NCI-H2196 (cell line): ENCODE measurements at regions not wholly inside any gene's neighbourhood (a gene's known extent, or its start where the extent isn't known, plus 50 kb on each side); places are given as distances from the start of the nearest gene placed in this dataset.
A peak's percentile ranks its signal among the peaks of the same experiment; 100 is the strongest.

ENCODE experiments used
- DNase-seq: peaks from one replicate; lab custom pipeline; 2025; ENCODE audit not compliant: unreplicated experiment; lab: John Stamatoyannopoulos, UW

- no peak for DNase-seq
Observed at GRCh38 chr2:172323256-172323655, 104.1 kb upstream of the ITGA6 start.

DNA sequence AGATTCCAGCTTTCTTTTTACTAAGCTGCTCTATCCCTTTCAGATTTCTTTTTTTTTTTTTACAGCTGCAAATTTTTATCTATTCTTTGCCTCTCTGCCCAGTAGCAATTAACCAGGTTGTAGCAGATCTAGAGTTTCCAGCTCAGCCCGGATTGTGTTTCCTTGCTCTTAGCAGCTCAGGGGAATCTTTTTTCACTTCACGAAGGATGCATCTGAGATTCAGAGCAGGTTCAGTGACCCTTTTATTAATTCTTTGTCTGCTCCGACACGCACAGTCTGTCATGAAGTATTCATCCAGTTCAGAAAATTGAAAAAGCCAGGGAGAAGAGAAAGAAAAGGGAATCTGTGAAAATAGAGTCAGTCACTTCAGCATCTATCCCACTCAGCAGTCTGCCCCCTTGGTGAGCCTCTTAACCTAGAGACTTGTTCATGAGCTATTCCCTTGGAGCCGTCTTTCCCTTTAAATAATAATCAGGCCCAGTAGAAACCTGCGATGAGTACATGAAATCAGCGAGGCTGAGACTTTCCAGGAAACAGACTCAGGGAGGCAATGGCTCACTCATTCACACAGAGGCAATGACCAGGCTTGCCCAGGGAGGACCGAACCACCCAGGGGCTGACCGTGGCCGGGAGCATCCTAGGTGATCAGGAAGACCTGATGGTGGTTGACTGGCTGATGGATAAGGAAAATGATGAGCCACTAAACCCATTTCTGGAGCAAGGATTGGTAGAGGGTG is 103.4 kb upstream of the ITGA6 start:
- DNase-seq: no peak

DNA sequence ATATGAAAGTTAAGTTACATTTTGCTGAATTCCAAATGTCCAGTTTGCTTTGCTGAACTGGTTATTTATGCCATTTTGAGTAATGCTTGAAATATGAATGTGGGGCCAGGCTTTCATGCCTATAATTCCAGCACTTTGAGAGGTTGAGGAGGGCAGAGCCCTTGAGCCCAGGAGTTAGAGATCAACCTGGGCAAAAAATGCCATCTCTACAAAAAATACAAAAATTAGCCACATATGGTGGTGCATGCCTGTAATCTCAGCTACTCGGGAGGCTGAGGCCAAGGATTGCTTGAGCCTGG is 101.2 kb upstream of the ITGA6 start:
- no peak for DNase-seq

DNA sequence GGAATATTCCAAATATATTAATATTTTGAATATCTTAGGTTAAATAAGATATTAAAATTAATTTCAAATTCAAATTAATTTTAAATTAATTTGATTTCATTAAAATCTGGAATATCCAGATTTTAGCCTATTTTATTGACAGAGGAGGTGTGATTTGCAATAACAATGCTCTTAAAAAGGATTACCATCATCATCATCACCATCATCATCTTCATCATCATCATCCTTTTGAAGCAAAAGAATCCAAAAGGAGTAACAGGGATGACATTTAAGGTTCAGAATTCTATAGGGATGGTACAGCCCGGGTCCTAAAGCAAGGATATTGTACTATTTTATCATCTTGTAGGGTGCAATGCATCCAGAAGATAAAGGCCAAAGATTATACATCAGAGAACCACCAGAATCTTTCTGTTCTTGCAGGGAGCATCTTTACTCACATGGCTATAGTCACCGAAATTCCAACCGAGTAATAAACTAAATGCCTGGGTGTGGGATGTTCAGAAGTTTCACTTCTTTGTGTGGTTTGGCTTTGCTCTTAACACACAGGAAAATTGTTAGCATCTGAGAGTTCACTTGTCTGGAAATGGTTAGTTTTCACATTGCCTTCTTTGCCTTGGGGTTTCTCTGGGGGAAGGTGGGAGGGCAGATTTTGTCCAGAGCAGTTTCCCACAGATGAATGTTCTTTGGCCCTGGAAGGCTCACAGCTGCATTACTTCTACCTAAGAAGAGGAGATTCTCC is 99.1 kb upstream of the ITGA6 start:
- no peak for DNase-seq

GRCh38 chr2:172329416-172329773 is 98.0 kb upstream of the ITGA6 start:
- DNase-seq: no peak

- peak; percentile 28 for DNase-seq
Observed at GRCh38 chr2:172329774-172330671, 97.4 kb upstream of the ITGA6 start.

DNA sequence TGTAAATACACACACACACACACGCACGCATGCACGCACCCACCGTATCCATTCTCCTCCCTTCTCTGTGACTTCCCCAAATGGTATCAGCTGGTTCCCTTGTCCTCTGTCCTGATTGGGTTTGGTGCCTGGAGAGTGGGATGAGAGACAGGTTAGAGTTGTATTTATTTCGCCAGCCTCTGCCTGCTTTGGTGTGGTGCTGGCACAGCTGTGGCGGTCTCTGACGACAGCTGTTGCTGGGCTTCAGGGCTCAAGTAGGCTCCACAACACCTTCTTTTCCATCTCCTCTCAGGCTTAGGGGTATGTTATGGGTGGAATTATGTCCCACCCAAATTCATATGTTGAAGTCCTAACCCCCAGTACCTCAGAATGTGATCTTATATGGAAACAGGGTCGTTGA is 94.9 kb upstream of the ITGA6 start:
- no peak for DNase-seq

- DNase-seq: no peak
Observed at GRCh38 chr2:172333235-172333977, 94.0 kb upstream of the ITGA6 start.

DNA sequence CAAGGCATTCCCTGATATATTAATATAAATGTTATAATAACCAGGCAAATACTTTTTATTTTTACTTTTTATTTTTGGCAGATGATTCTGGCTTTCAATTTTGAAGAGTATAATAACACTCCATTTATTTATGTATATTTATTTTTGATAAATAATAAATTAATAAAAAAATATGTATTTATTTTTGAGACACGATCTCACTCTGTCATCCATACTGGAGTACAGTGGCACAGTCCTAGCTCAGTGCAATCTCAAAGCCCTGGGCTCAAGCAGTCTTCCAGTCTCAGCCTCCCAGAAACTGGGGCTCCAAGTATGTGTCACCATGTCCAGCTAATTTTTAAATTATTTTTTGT is 93.4 kb upstream of the ITGA6 start:
- DNase-seq: no peak

GRCh38 chr2:172334988-172335387 is 92.4 kb upstream of the ITGA6 start:
- no peak for DNase-seq

- no peak for DNase-seq
Observed at GRCh38 chr2:172335736-172336135, 91.7 kb upstream of the ITGA6 start.

DNA sequence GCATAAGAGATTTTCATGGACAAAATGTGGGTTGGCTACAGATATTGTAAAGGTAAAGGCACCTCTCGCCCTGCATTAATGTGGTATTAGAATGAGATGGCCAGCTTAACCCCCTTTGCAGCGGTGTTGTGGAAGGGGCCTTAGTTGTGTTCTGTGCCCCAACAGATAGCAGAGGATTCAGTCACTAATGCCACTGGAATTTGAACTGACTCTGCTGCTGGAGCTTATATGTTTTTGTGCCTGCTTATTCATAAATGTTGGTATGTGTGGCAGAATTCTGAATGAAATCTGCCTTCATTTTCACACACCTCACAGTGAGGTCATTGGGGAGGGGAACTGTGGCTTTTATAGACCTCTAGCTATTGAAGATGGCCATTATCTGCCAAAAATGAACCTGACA is 90.7 kb upstream of the ITGA6 start:
- DNase-seq: no peak

- no peak for DNase-seq
Observed at GRCh38 chr2:172339371-172340010, 87.9 kb upstream of the ITGA6 start.

GRCh38 chr2:172340394-172340793 is 87.0 kb upstream of the ITGA6 start:
- no peak for DNase-seq

GRCh38 chr2:172342078-172342477 is 85.3 kb upstream of the ITGA6 start:
- no peak for DNase-seq

- DNase-seq: no peak
Observed at GRCh38 chr2:172342611-172343010, 84.8 kb upstream of the ITGA6 start.

DNA sequence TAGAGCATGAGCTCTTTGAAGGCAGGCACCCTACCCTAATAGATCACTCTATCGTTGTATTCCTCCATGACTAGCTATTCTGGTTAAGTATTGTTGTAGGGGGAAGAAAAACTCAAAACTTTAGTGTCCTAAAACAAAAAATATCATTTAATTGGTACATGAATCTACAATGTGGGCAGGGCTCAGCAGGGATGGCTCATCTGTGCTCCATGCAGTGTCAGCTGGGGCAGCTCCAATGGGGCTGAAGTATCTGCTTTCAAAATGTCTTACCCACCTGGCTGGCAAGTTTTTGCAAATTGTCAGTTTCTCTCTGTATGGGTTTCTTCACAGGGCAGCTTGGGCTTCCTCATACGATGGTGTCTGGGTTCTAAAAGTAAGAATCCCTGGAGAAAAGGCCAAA is 83.2 kb upstream of the ITGA6 start:
- no peak for DNase-seq

DNA sequence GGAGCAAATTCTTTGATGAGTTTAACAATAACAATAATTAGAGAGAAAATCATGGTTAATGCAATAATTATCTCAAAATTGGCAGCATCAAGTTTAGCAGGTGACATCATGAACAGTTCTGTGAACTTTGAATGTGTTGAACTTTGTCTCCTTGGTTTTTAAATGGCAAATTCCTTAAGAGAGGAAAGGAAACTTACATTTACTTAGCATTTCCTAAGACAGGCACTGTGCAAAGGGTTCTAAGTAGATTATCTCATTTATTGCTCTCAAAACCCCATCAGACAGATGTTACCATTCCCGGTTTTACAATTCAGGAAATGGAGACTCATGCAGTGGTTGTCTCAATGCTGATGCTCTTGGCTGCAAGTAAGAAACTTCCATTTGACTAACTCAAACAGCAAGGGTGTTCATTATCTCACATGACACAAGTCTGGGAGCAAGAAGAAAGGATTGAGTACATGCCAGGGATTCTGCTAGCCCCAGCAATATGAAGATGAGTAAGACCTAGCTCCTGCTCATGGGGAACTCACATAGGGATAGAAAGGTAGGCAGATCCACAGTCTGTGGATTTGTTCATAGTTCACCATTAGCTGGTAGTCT is 81.3 kb upstream of the ITGA6 start:
- no peak for DNase-seq

GRCh38 chr2:172348555-172349288 is 78.7 kb upstream of the ITGA6 start:
- no peak for DNase-seq
